Activated T-helper 1 cell treated with anti-CD3 and anti-CD28 coated beads, Interleukin-12 subunit alpha, Interleukin-12 subunit beta, Interleukin-2, Interleukin-4 antibody, amounts not matched to agents 30 ng/mL and 10 ng/mL and 1 ng/mL, durations not matched to agents 14 hours and 24 hours and 36 hours (primary cell): ENCODE measurements at regions not wholly inside any gene's neighbourhood (a gene's known extent, or its start where the extent isn't known, plus 50 kb on each side); places are given as distances from the start of the nearest gene placed in this dataset.
"Not testable (repeated sequence)": the region's sequence is repeated elsewhere in the genome, so short reads cannot be mapped to it uniquely, and the experiment has no call there.

Experiments
- DNase-seq: peaks from one replicate; pipeline ENCODE4 v3.0.0; 2021; ENCODE audit warnings: low spot score
- H3K27ac Mint-ChIP-seq: one replicate; pipeline ENCODE4 v1.8.0; 2021; ENCODE audit warnings: mild to moderate bottlenecking, mixed read lengths
- H3K27me3 Mint-ChIP-seq: one replicate; pipeline ENCODE4 v1.8.0; 2022; ENCODE audit warnings: mild to moderate bottlenecking, moderate library complexity, mixed read lengths; ENCODE audit not compliant: insufficient read depth
- H3K36me3 Mint-ChIP-seq: one replicate; pipeline ENCODE4 v1.8.0; 2021; ENCODE audit warnings: low read depth, mixed read lengths
- H3K4me1 Mint-ChIP-seq: one replicate; pipeline ENCODE4 v1.8.0; 2021; ENCODE audit warnings: low read depth, mixed read lengths
- H3K4me3 Mint-ChIP-seq: one replicate; pipeline ENCODE4 v1.8.0; 2021; ENCODE audit warnings: mild to moderate bottlenecking, moderate library complexity, mixed read lengths
- H3K9me3 Mint-ChIP-seq: one replicate; pipeline ENCODE4 v1.8.0; 2021; ENCODE audit warnings: mixed read lengths
- intact Hi-C: fragments of 100-400 bp; cut with micrococcal nuclease; formaldehyde crosslinking; loops from one replicate; pipeline ENCODE4 v1.15.1; 2024

GRCh38 chr14:105913861-105914260 lies 387.5 kb downstream of the TMEM121 start:
- H3K4me3 Mint-ChIP-seq: no peak overlapping the region
- no peaks in the 10 kb centered on the region for H3K36me3 Mint-ChIP-seq
- no peaks in the 10 kb centered on the region for H3K4me1 Mint-ChIP-seq
- H3K9me3 Mint-ChIP-seq: no peaks in the 10 kb centered on the region
- peaks cover 11% of the 10 kb centered on the region for H3K27me3 Mint-ChIP-seq
- intact Hi-C loops: no loop called here
- H3K27ac Mint-ChIP-seq: no peak overlapping the region
- DNase-seq: no peak

DNA sequence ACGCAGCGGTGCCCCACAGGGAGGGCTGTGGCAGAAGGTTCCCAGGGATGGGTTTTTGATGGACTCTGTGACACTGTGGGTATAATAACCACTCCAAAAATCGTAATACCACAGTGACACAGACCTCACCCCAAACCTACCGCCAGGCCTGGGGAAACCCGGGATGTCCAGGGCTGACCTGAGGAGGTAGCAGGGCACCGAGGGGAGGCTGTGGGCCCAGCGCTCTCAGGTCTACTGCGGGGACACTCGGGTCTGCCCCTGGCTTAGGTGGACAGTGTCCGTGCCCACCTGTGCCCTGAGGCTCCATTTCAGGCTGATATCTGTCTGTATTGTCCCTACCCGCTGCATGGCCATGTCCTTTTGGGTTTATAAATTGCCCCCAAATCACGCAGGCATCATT lies 387.9 kb downstream of the TMEM121 start:
- H3K4me1 Mint-ChIP-seq, H3K36me3 Mint-ChIP-seq, DNase-seq, intact Hi-C loops, H3K27ac Mint-ChIP-seq, H3K9me3 Mint-ChIP-seq, H3K4me3 Mint-ChIP-seq: not testable (repeated sequence)
- peaks cover 11% of the 10 kb centered on the region for H3K27me3 Mint-ChIP-seq

DNA sequence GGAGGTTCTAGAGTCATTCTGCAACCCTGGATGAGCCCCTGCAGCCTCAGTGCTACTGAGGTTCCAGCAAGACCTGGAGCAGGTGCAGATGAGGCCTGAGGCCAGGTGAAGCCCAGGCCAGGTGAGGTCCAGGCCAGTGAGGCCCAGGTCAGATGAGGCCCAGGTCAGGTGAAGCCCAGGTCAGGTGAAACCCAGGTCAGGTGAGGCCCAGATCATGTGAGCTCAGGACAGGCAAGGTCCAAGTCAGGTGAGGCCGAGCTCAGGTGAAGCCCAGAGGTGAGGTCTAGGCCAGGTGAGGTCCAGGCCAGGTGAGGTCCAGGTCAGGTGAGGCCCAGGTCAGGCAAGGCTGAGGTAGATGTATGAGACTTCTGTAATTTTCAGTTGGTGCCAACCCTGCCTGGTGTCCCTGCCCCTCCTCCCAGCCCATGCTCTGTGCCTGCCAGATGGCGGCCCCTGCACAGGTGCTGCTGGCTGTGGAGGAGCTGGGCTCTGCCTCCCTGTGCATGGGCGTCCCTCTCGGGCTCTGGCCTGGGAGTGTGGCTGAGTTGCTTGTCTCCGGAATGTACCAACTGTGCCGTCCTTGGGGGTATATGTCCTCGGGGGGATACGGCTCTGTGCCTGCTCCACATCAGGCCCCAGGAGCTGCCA lies 388.5 kb downstream of the TMEM121 start:
- Mint-ChIP-seq H3K27ac (no peak overlapping the region), H3K9me3 (no peaks in the 10 kb centered on the region), H3K36me3 (no peaks in the 10 kb centered on the region), H3K4me3 (no peak overlapping the region), H3K27me3 (peaks cover 11% of the 10 kb centered on the region), H3K4me1 (no peaks in the 10 kb centered on the region)
- DNase-seq: no peak
- intact Hi-C loops: no loop called here

GRCh38 chr14:105915546-105915945 lies 389.2 kb downstream of the TMEM121 start:
- DNase-seq, H3K9me3 Mint-ChIP-seq, H3K36me3 Mint-ChIP-seq, intact Hi-C loops, H3K4me1 Mint-ChIP-seq, H3K27ac Mint-ChIP-seq, H3K4me3 Mint-ChIP-seq: not testable (repeated sequence)
- H3K27me3 Mint-ChIP-seq: peaks cover 11% of the 10 kb centered on the region

- H3K4me3 Mint-ChIP-seq, H3K9me3 Mint-ChIP-seq, intact Hi-C loops, H3K36me3 Mint-ChIP-seq, H3K4me1 Mint-ChIP-seq, H3K27ac Mint-ChIP-seq, DNase-seq: not testable (repeated sequence)
- H3K27me3 Mint-ChIP-seq: peaks cover 11% of the 10 kb centered on the region
These were observed 391.0 kb downstream of the TMEM121 start for GRCh38 chr14:105917136-105917932.

DNA sequence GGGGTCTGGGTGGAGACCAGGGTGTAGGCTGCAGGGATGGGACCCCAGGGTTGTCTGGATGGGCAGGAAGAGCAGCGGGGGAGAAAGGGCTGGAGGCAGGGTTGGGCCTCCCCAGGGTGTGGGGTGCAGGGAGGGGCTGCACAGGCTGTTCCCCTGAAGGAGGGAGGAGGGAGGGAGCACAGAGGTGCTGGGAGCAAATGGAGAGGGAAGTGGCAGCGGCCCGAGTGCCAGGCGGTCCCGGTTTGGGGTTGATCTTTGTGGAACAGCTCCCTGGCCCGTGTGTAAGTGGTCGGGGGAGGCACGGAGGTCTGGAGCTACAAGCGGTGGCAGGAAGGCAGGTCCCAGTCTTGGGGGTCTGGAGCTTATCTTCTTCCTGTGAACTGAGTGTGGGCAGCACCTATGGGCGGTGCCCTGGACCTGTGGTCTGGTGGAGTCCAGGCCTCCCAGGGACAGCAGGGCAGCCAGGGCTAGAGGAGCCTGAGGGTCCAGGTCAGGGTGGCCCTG lies 391.6 kb downstream of the TMEM121 start:
- H3K4me3 Mint-ChIP-seq: no peak overlapping the region
- H3K36me3 Mint-ChIP-seq: no peaks in the 10 kb centered on the region
- no peak for DNase-seq
- no peaks in the 10 kb centered on the region for H3K9me3 Mint-ChIP-seq
- no peak overlapping the region for H3K27ac Mint-ChIP-seq
- peaks cover 11% of the 10 kb centered on the region for H3K27me3 Mint-ChIP-seq
- no peaks in the 10 kb centered on the region for H3K4me1 Mint-ChIP-seq
- intact Hi-C loops: no loop called here

GRCh38 chr14:105918496-105919262 lies 392.3 kb downstream of the TMEM121 start:
- H3K27me3 Mint-ChIP-seq: peaks cover 13% of the 10 kb centered on the region
- no peak overlapping the region for H3K4me3 Mint-ChIP-seq
- H3K36me3 Mint-ChIP-seq: no peaks in the 10 kb centered on the region
- no peak overlapping the region for H3K27ac Mint-ChIP-seq
- no peaks in the 10 kb centered on the region for H3K9me3 Mint-ChIP-seq
- no peaks in the 10 kb centered on the region for H3K4me1 Mint-ChIP-seq
- no peak for DNase-seq
- intact Hi-C loops: no loop called here

GRCh38 chr14:105919458-105920150 lies 393.2 kb downstream of the TMEM121 start:
- no peaks in the 10 kb centered on the region for H3K36me3 Mint-ChIP-seq
- H3K4me3 Mint-ChIP-seq: no peak overlapping the region
- intact Hi-C loops: no loop called here
- DNase-seq: no peak
- H3K27ac Mint-ChIP-seq: no peak overlapping the region
- no peaks in the 10 kb centered on the region for H3K9me3 Mint-ChIP-seq
- no peaks in the 10 kb centered on the region for H3K4me1 Mint-ChIP-seq
- H3K27me3 Mint-ChIP-seq: peaks cover 16% of the 10 kb centered on the region

DNA sequence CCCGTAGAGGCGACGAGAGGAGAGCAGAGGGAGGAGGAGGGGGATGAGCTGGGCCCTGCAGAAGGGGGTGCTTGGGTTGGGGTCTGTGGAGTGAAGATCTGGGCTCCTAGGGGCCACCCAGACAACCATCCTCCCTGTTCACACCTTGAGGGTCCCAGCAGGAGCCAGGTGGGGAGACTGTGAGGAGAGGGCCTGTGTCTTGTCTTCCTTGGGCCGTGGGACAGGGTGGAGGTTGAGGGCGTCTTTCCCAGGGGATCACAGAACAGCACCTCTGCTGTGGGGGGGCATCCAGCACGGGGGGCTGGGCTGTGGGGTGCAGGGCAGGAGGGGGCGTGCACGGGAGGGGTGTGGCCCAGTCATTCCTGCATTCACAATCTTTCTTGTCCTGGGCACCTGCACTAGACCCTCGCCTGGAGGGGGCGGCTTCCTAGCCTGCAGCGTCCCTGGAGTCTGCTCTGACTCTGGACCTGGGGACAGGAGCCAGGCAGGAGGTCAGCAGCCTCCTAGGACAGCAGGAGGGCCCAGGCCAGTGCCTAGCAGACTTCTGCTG lies 393.8 kb downstream of the TMEM121 start:
- H3K36me3 Mint-ChIP-seq, H3K27ac Mint-ChIP-seq, H3K9me3 Mint-ChIP-seq, H3K4me1 Mint-ChIP-seq, H3K4me3 Mint-ChIP-seq, intact Hi-C loops, DNase-seq: not testable (repeated sequence)
- H3K27me3 Mint-ChIP-seq: peaks cover 16% of the 10 kb centered on the region

DNA sequence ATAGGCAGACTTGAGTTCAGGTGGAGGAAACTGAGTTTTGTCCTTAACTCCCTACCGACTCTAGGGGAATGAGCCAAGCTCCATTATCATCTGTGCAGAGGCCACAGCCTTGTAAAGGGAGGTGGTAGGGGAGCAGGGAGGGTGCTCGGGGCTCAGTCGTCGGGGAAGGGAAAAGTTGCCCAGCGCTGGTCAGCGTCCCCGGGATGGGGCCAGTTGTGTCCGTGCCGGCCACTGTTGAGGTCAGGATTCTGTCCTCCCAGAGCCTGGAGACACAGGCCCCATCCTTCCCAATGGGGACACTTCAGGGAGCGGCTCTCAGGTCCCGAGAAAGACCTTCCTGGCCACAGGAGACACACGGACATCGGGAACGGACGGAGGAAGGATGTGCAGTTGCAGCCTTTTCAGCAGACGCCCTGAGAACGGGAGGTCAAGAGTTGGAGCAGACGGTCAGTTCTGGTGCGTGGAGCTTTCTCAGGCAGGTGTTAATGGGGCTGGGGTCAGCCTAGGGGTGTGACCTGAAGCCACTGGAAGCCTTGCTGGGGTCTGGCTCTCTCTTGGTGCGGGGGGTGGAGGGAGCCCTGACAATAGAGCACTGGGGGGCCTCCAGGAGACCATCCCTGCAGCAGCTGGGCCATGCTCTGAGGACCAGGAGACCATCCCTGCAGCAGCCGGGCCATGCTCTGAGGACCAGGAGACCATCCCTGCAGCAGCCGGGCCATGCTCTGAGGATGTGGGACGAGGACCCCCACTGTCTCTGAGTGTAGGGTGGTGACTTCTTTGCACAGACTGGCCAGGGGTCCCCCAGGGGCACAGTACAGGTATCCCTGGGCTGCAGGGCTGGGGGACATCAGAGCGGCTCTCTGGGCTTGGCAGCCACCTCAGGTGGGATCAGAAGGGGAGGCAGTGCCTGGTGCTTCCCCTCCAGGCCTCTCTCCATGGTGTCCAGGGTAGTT lies 394.7 kb downstream of the TMEM121 start:
- H3K36me3 Mint-ChIP-seq, intact Hi-C loops, DNase-seq, H3K9me3 Mint-ChIP-seq, H3K27ac Mint-ChIP-seq, H3K4me1 Mint-ChIP-seq, H3K4me3 Mint-ChIP-seq: not testable (repeated sequence)
- peaks cover 14% of the 10 kb centered on the region for H3K27me3 Mint-ChIP-seq

DNA sequence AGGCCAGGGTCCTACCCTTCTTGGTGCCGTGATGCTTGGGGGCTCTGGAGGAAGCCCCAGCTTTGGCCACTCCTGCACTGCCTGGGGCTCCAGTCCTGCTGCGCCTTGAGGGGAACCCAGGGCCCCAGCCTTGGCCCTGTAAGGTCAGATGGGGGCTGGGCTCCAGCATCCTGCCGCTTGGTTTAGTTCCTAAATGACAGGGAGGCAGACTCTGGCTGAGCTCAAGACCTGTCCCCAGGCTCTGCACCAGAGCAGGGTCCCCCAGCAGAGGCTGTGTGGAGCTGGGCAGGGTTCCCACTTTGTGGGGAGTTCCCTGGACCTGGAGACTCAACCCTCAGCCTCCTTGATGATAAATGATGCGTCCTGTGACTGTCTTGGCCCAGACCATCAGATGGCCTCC lies 395.4 kb downstream of the TMEM121 start:
- H3K27me3 Mint-ChIP-seq, H3K27ac Mint-ChIP-seq, H3K9me3 Mint-ChIP-seq: not testable (repeated sequence)

More for the DNA sequence above, 395.4 kb downstream of the TMEM121 start:
- H3K36me3 Mint-ChIP-seq, DNase-seq, H3K4me1 Mint-ChIP-seq, H3K4me3 Mint-ChIP-seq, intact Hi-C loops: not testable (repeated sequence)
